ENCODE measurements at regions not wholly inside any gene's neighbourhood (a gene's known extent, or its start where the extent isn't known, plus 50 kb on each side); places are given as distances from the start of the nearest gene placed in this dataset.

GRCh38 chr12:12007001-12007712, 63.6 kb upstream of the BCL2L14 start:
- TF ChIP-seq EZH2phosphoT487 (IDR thresholded peaks at IDR 0.05; ENCODE audit: low read depth, severe bottlenecking, unreplicated experiment): no peak
- TF ChIP-seq, protein P1, sequence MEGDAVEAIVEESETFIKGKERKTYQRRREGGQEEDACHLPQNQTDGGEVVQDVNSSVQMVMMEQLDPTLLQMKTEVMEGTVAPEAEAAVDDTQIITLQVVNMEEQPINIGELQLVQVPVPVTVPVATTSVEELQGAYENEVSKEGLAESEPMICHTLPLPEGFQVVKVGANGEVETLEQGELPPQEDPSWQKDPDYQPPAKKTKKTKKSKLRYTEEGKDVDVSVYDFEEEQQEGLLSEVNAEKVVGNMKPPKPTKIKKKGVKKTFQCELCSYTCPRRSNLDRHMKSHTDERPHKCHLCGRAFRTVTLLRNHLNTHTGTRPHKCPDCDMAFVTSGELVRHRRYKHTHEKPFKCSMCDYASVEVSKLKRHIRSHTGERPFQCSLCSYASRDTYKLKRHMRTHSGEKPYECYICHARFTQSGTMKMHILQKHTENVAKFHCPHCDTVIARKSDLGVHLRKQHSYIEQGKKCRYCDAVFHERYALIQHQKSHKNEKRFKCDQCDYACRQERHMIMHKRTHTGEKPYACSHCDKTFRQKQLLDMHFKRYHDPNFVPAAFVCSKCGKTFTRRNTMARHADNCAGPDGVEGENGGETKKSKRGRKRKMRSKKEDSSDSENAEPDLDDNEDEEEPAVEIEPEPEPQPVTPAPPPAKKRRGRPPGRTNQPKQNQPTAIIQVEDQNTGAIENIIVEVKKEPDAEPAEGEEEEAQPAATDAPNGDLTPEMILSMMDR (IDR thresholded peaks at IDR 0.05; ENCODE audit: poor library complexity): no peak
